ENCODE measurements at regions not wholly inside any gene's neighbourhood (a gene's known extent, or its start where the extent isn't known, plus 50 kb on each side); places are given as distances from the start of the nearest gene placed in this dataset.

- Histone ChIP-seq H3K4me1 (ENCODE audit: insufficient read depth, low read length, severe bottlenecking) (no peaks in the 10 kb centered on the region), H3K4me2 (ENCODE audit: low read length) (no peak overlapping the region), H4K20me1 (ENCODE audit: insufficient read depth, low read length) (no peaks in the 10 kb centered on the region), H2AFZ (ENCODE audit: low read length) (no peak overlapping the region), H3K9me2 (ENCODE audit: low read depth, low read length) (no peaks in the 10 kb centered on the region), H3K4me3 (ENCODE audit: low read depth, low read length, poor library complexity, severe bottlenecking) (no peak overlapping the region), H3K9ac (ENCODE audit: low read length) (no peak overlapping the region), H3K36me3 (ENCODE audit: insufficient read depth, low read length) (no peaks in the 10 kb centered on the region), H3K79me2 (ENCODE audit: insufficient read depth, low read length) (no peaks in the 10 kb centered on the region), H3F3A (ENCODE audit: insufficient read depth, low read length) (no peaks in the 10 kb centered on the region), H3K27me3 (ENCODE audit: insufficient read depth, low read length) (no peaks in the 10 kb centered on the region), H3K9me3 (ENCODE audit: low read length) (no peaks in the 10 kb centered on the region), H3K27ac (ENCODE audit: low read depth, low read length, poor library complexity, severe bottlenecking) (no peak overlapping the region)
- no peak for TF ChIP-seq CTCF (IDR thresholded peaks at IDR 0.05; ENCODE audit: low read length)
- TF ChIP-seq EZH2 (IDR thresholded peaks at IDR 0.05; ENCODE audit: borderline replicate concordance, low read length), result no peak
Measured at GRCh38 chr9:118871531-118871930, 497.7 kb downstream of the BRINP1 start.

- Histone ChIP-seq H3K4me2 (ENCODE audit: low read length) (no peak overlapping the region), H3K9me2 (ENCODE audit: low read depth, low read length) (no peaks in the 10 kb centered on the region), H2AFZ (ENCODE audit: low read length) (no peak overlapping the region), H3K9ac (ENCODE audit: low read length) (no peak overlapping the region), H3K4me3 (ENCODE audit: low read depth, low read length, poor library complexity, severe bottlenecking) (no peak overlapping the region), H3K9me3 (ENCODE audit: low read length) (no peaks in the 10 kb centered on the region), H3K27ac (ENCODE audit: low read depth, low read length, poor library complexity, severe bottlenecking) (no peak overlapping the region), H3K4me1 (ENCODE audit: insufficient read depth, low read length, severe bottlenecking) (no peaks in the 10 kb centered on the region), H3K27me3 (ENCODE audit: insufficient read depth, low read length) (no peaks in the 10 kb centered on the region), H3K36me3 (ENCODE audit: insufficient read depth, low read length) (no peaks in the 10 kb centered on the region), H3F3A (ENCODE audit: insufficient read depth, low read length) (no peaks in the 10 kb centered on the region), H4K20me1 (ENCODE audit: insufficient read depth, low read length) (no peaks in the 10 kb centered on the region), H3K79me2 (ENCODE audit: insufficient read depth, low read length) (no peaks in the 10 kb centered on the region)
- TF ChIP-seq CTCF (IDR thresholded peaks at IDR 0.05; ENCODE audit: low read length) (no peak), EZH2 (IDR thresholded peaks at IDR 0.05; ENCODE audit: borderline replicate concordance, low read length) (no peak)
Measured at GRCh38 chr9:118882684-118883083, 486.6 kb downstream of the BRINP1 start.

- no peak for TF ChIP-seq CTCF (IDR thresholded peaks at IDR 0.05; ENCODE audit: low read length)
- TF ChIP-seq EZH2 (IDR thresholded peaks at IDR 0.05; ENCODE audit: borderline replicate concordance, low read length), result no peak
- H3K9ac ChIP-seq (ENCODE audit: low read length), result no peak overlapping the region
- H3K9me2 ChIP-seq (ENCODE audit: low read depth, low read length), result no peaks in the 10 kb centered on the region
- H2AFZ ChIP-seq (ENCODE audit: low read length), result no peak overlapping the region
- no peak overlapping the region for H3K27ac ChIP-seq (ENCODE audit: low read depth, low read length, poor library complexity, severe bottlenecking)
- H3K27me3 ChIP-seq (ENCODE audit: insufficient read depth, low read length), result no peaks in the 10 kb centered on the region
- H3F3A ChIP-seq (ENCODE audit: insufficient read depth, low read length), result no peaks in the 10 kb centered on the region
- H3K4me3 ChIP-seq (ENCODE audit: low read depth, low read length, poor library complexity, severe bottlenecking), result no peak overlapping the region
- H3K79me2 ChIP-seq (ENCODE audit: insufficient read depth, low read length), result no peaks in the 10 kb centered on the region
- H3K4me1 ChIP-seq (ENCODE audit: insufficient read depth, low read length, severe bottlenecking), result no peaks in the 10 kb centered on the region
- H3K36me3 ChIP-seq (ENCODE audit: insufficient read depth, low read length), result no peaks in the 10 kb centered on the region
- no peaks in the 10 kb centered on the region for H3K9me3 ChIP-seq (ENCODE audit: low read length)
- no peak overlapping the region for H3K4me2 ChIP-seq (ENCODE audit: low read length)
- H4K20me1 ChIP-seq (ENCODE audit: insufficient read depth, low read length), result no peaks in the 10 kb centered on the region
Measured at GRCh38 chr9:118883411-118883810, 485.8 kb downstream of the BRINP1 start.

Measured in OCI-LY1 (cell line).